ENCODE measurements at regions not wholly inside any gene's neighbourhood (a gene's known extent, or its start where the extent isn't known, plus 50 kb on each side); places are given as distances from the start of the nearest gene placed in this dataset.
A peak's percentile ranks its signal among the peaks of the same experiment; 100 is the strongest.
"Not testable (repeated sequence)": the region's sequence is repeated elsewhere in the genome, so short reads cannot be mapped to it uniquely, and the experiment has no call there.

GRCh38 chr2:14774436-14774968 lies 142.0 kb downstream of the LRATD1 start:
- H3K9me3 Mint-ChIP-seq: peaks cover 12% of the 10 kb centered on the region
- no peak for TF ChIP-seq CTCF (IDR thresholded peaks at IDR 0.05)
- H3K27ac Mint-ChIP-seq: no peak overlapping the region
- H3K27me3 Mint-ChIP-seq (ENCODE audit: insufficient read depth): peaks cover 2% of the 10 kb centered on the region; the same call in 1 of the 2 replicates
- H3K4me3 Mint-ChIP-seq: no peak overlapping the region
- H3K4me1 Mint-ChIP-seq (ENCODE audit: low read depth): peaks cover 7% of the 10 kb centered on the region; the same call in 1 of the 2 replicates
- DNase-seq: no peak
- H3K36me3 Mint-ChIP-seq (ENCODE audit: low read depth): no peaks in the 10 kb centered on the region

- Mint-ChIP-seq H3K4me1 (ENCODE audit: low read depth) (peaks cover 7% of the 10 kb centered on the region; the same call in 1 of the 2 replicates), H3K36me3 (ENCODE audit: low read depth) (no peaks in the 10 kb centered on the region), H3K4me3 (no peak overlapping the region), H3K27me3 (ENCODE audit: insufficient read depth) (peaks cover 2% of the 10 kb centered on the region; the same call in 1 of the 2 replicates), H3K27ac (no peak overlapping the region), H3K9me3 (peaks cover 12% of the 10 kb centered on the region)
- no peak for DNase-seq
- no peak for TF ChIP-seq CTCF (IDR thresholded peaks at IDR 0.05)
These were observed 143.7 kb downstream of the LRATD1 start for GRCh38 chr2:14776216-14776615.

GRCh38 chr2:14778015-14778414 lies 145.5 kb downstream of the LRATD1 start:
- DNase-seq: no peak
- H3K4me3 Mint-ChIP-seq: no peak overlapping the region
- peak overlapping the region; percentile 24; the same call in 1 of the 2 replicates for H3K27ac Mint-ChIP-seq

GRCh38 chr2:14779252-14779651 lies 146.7 kb downstream of the LRATD1 start:
- DNase-seq: no peak
- no peak for TF ChIP-seq CTCF (IDR thresholded peaks at IDR 0.05)
- H3K36me3 Mint-ChIP-seq (ENCODE audit: low read depth): no peaks in the 10 kb centered on the region
- no peak overlapping the region for H3K4me3 Mint-ChIP-seq
- H3K27ac Mint-ChIP-seq: no peak overlapping the region
- H3K4me1 Mint-ChIP-seq (ENCODE audit: low read depth): peaks cover 7% of the 10 kb centered on the region; the same call in 1 of the 2 replicates
- H3K27me3 Mint-ChIP-seq (ENCODE audit: insufficient read depth): no peaks in the 10 kb centered on the region; the same call in 1 of the 2 replicates
- H3K9me3 Mint-ChIP-seq: peaks cover 7% of the 10 kb centered on the region

More at GRCh38 chr2:14778015-14778414, 145.5 kb downstream of the LRATD1 start:
- Mint-ChIP-seq H3K27me3 (ENCODE audit: insufficient read depth) (no peaks in the 10 kb centered on the region; the same call in 1 of the 2 replicates), H3K4me1 (ENCODE audit: low read depth) (peaks cover 7% of the 10 kb centered on the region; the same call in 1 of the 2 replicates), H3K9me3 (peaks cover 9% of the 10 kb centered on the region), H3K36me3 (ENCODE audit: low read depth) (no peaks in the 10 kb centered on the region)
- no peak for TF ChIP-seq CTCF (IDR thresholded peaks at IDR 0.05)

GRCh38 chr2:14781142-14781541 lies 148.6 kb downstream of the LRATD1 start:
- no peaks in the 10 kb centered on the region; the same call in 1 of the 2 replicates for H3K27me3 Mint-ChIP-seq (ENCODE audit: insufficient read depth)
- H3K27ac Mint-ChIP-seq: no peak overlapping the region
- H3K9me3 Mint-ChIP-seq: peaks cover 5% of the 10 kb centered on the region
- peaks cover 7% of the 10 kb centered on the region; the same call in 1 of the 2 replicates for H3K4me1 Mint-ChIP-seq (ENCODE audit: low read depth)
- no peaks in the 10 kb centered on the region for H3K36me3 Mint-ChIP-seq (ENCODE audit: low read depth)
- DNase-seq: no peak
- no peak for TF ChIP-seq CTCF (IDR thresholded peaks at IDR 0.05)
- H3K4me3 Mint-ChIP-seq: no peak overlapping the region

- DNase-seq; H3K27ac Mint-ChIP-seq; H3K4me1 Mint-ChIP-seq (ENCODE audit: low read depth); H3K9me3 Mint-ChIP-seq; H3K36me3 Mint-ChIP-seq (ENCODE audit: low read depth); H3K27me3 Mint-ChIP-seq (ENCODE audit: insufficient read depth); H3K4me3 Mint-ChIP-seq: not testable (repeated sequence)
These were observed 156.3 kb downstream of the LRATD1 start for GRCh38 chr2:14788814-14789213.

All from HFFc6 (cell line).